ENCODE measurements at regions not wholly inside any gene's neighbourhood (a gene's known extent, or its start where the extent isn't known, plus 50 kb on each side); places are given as distances from the start of the nearest gene placed in this dataset.

DNA sequence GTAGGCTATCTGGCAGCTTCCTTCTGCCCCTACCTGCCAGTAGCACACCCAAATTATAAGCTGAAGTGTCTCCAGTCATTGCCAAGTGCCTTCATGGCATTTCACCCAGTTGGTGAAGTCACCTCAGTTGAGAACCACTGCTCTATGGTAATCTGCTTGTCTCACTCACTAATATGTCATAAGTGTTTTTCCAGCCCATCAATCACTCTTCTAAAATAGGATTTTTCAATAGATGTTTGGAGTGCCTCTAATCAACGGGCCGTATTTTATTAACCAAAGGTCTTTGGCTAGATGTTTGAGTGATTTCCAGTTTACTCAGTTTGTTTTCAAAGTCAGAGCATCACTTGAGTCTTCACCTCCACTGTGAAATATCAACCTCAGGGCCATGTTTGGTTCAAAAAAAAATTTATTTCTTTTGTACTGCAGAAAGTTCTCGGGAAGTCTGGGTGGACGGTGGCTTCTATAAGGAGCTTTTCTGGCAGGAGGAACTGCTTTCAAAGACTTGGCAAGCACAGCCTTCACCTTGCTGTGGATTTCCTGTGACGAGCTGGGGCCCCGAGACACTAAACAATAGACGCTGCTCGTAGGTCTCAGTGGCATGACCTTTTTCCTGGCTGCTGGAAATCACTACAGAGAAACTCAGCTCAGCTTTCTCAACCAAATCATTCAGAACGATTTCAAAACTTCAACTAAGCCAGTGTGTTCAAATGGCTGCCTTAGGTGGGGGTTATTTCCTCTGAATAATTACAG lies 95.2 kb upstream of the FOXF1 start:
- H3K4me3 ChIP-seq (ENCODE audit: low read length) = no peak overlapping the region
- no peaks in the 10 kb centered on the region for H4K20me1 ChIP-seq (ENCODE audit: low read length)
- no peak overlapping the region for H2AFZ ChIP-seq (ENCODE audit: low read length)
- TF ChIP-seq, protein P1, sequence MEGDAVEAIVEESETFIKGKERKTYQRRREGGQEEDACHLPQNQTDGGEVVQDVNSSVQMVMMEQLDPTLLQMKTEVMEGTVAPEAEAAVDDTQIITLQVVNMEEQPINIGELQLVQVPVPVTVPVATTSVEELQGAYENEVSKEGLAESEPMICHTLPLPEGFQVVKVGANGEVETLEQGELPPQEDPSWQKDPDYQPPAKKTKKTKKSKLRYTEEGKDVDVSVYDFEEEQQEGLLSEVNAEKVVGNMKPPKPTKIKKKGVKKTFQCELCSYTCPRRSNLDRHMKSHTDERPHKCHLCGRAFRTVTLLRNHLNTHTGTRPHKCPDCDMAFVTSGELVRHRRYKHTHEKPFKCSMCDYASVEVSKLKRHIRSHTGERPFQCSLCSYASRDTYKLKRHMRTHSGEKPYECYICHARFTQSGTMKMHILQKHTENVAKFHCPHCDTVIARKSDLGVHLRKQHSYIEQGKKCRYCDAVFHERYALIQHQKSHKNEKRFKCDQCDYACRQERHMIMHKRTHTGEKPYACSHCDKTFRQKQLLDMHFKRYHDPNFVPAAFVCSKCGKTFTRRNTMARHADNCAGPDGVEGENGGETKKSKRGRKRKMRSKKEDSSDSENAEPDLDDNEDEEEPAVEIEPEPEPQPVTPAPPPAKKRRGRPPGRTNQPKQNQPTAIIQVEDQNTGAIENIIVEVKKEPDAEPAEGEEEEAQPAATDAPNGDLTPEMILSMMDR (conservative IDR thresholded peaks at IDR 0.05; ENCODE audit: low read depth, low read length) = no peak
- H3K9me3 ChIP-seq (ENCODE audit: low read length) = no peaks in the 10 kb centered on the region
- no peak for DNase-seq
- H3K4me2 ChIP-seq (ENCODE audit: low read length) = no peak overlapping the region
- H3K79me2 ChIP-seq (ENCODE audit: low read length) = no peaks in the 10 kb centered on the region
- no peaks in the 10 kb centered on the region for H3K9me2 ChIP-seq (replicated peaks; ENCODE audit: low read length)
- no peaks in the 10 kb centered on the region for H3K36me3 ChIP-seq (ENCODE audit: low read depth, low read length)
- no peaks in the 10 kb centered on the region for H3K4me1 ChIP-seq (ENCODE audit: insufficient read depth, low read length)
- no peak overlapping the region for H3K9ac ChIP-seq (ENCODE audit: low read length)
- POLR2A ChIA-PET (ENCODE audit: unreplicated experiment) = no interaction called here
- CTCF ChIA-PET = no interaction called here
- ATAC-seq = no peak
- no TSS peak for BruUV-seq (replicated peaks)
- H3K27ac ChIP-seq (ENCODE audit: low read length) = no peak overlapping the region
- peaks cover 40% of the 10 kb centered on the region; the same call in 1 of the 2 replicates for H3K27me3 ChIP-seq (ENCODE audit: low read length)
- intact Hi-C loops (cut with micrococcal nuclease) = no loop called here
- H3F3A ChIP-seq (ENCODE audit: low read length, unreplicated experiment) = no peaks in the 10 kb centered on the region

DNA sequence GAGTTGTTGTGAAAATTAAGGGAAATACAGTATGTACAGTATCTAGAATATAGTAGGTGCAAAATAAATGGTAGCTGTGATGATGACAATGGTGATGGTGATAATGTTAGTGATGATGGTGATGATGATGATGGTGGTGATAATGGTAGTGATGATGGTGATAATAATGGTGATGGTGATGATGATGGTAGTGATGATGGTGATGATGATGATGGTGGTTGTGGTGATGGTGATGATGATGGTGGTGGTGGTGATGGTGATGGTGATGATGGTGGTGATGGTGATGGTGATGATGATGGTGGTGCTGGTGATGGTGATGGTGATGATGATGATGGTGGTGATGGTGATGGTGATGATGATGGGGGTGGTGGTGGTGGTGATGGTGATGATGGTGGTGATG lies 91.3 kb upstream of the FOXF1 start:
- no peaks in the 10 kb centered on the region for H3K4me1 ChIP-seq (ENCODE audit: insufficient read depth, low read length)
- intact Hi-C loops (cut with micrococcal nuclease) = no loop called here
- H4K20me1 ChIP-seq (ENCODE audit: low read length) = no peaks in the 10 kb centered on the region
- H3F3A ChIP-seq (ENCODE audit: low read length, unreplicated experiment) = no peaks in the 10 kb centered on the region
- no peaks in the 10 kb centered on the region for H3K9me3 ChIP-seq (ENCODE audit: low read length)
- peaks cover 22% of the 10 kb centered on the region; the same call in 1 of the 2 replicates for H3K27me3 ChIP-seq (ENCODE audit: low read length)
- H3K79me2 ChIP-seq (ENCODE audit: low read length) = no peaks in the 10 kb centered on the region
- BruUV-seq (replicated peaks) = no TSS peak
- CTCF ChIA-PET = no interaction called here
- DNase-seq (no peak), ATAC-seq (no peak)
- no peak overlapping the region for H3K4me2 ChIP-seq (ENCODE audit: low read length)
- no peaks in the 10 kb centered on the region for H3K9me2 ChIP-seq (replicated peaks; ENCODE audit: low read length)
- no peak overlapping the region for H3K9ac ChIP-seq (ENCODE audit: low read length)
- no peak overlapping the region for H2AFZ ChIP-seq (ENCODE audit: low read length)
- no peaks in the 10 kb centered on the region for H3K36me3 ChIP-seq (ENCODE audit: low read depth, low read length)
- POLR2A ChIA-PET (ENCODE audit: unreplicated experiment) = no interaction called here
- H3K27ac ChIP-seq (ENCODE audit: low read length) = no peak overlapping the region
- TF ChIP-seq EZH2 (IDR thresholded peaks at IDR 0.05; ENCODE audit: low read length, unreplicated experiment) = no peak
- TF ChIP-seq, protein P1 (conservative IDR thresholded peaks at IDR 0.05; ENCODE audit: low read depth, low read length) = no peak
- TF ChIP-seq EZH2phosphoT487 (IDR thresholded peaks at IDR 0.05; ENCODE audit: borderline replicate concordance, low read length) = no peak
- no peak overlapping the region for H3K4me3 ChIP-seq (ENCODE audit: low read length)

DNA sequence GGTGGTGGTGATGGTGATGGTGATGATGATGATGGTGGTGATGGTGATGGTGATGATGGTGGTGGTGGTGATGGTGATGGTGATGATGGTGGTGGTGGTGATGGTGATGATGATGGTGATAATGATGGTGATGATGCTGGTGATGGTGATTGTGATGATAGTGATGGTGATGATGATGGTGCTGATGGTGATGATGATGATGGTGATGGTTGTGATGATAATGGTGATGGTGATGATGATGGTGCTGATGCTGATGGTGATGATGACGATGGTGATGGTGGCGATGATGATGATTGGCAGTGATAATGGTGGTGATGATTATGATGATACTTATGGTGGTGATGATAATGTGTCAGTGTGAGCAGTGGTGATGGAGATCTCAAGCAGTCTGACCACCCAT lies 90.8 kb upstream of the FOXF1 start:
- H3K9ac ChIP-seq (ENCODE audit: low read length) = no peak overlapping the region
- H4K20me1 ChIP-seq (ENCODE audit: low read length) = no peaks in the 10 kb centered on the region
- ChIA-PET POLR2A (ENCODE audit: unreplicated experiment) (no interaction called here), CTCF (no interaction called here)
- H2AFZ ChIP-seq (ENCODE audit: low read length) = no peak overlapping the region
- no peaks in the 10 kb centered on the region for H3F3A ChIP-seq (ENCODE audit: low read length, unreplicated experiment)
- no peak overlapping the region for H3K4me3 ChIP-seq (ENCODE audit: low read length)
- no peaks in the 10 kb centered on the region for H3K9me2 ChIP-seq (replicated peaks; ENCODE audit: low read length)
- no TSS peak for BruUV-seq (replicated peaks)
- H3K79me2 ChIP-seq (ENCODE audit: low read length) = no peaks in the 10 kb centered on the region
- intact Hi-C loops (cut with micrococcal nuclease) = no loop called here
- H3K36me3 ChIP-seq (ENCODE audit: low read depth, low read length) = no peaks in the 10 kb centered on the region
- DNase-seq (no peak), ATAC-seq (no peak)
- no peak overlapping the region for H3K4me2 ChIP-seq (ENCODE audit: low read length)
- H3K9me3 ChIP-seq (ENCODE audit: low read length) = no peaks in the 10 kb centered on the region
- H3K27ac ChIP-seq (ENCODE audit: low read length) = no peak overlapping the region
- H3K27me3 ChIP-seq (ENCODE audit: low read length) = peaks cover 27% of the 10 kb centered on the region; the same call in 1 of the 2 replicates
- TF ChIP-seq, protein P1 (conservative IDR thresholded peaks at IDR 0.05; ENCODE audit: low read depth, low read length) = no peak
- TF ChIP-seq EZH2 (IDR thresholded peaks at IDR 0.05; ENCODE audit: low read length, unreplicated experiment) = no peak
- no peak for TF ChIP-seq EZH2phosphoT487 (IDR thresholded peaks at IDR 0.05; ENCODE audit: borderline replicate concordance, low read length)
- H3K4me1 ChIP-seq (ENCODE audit: insufficient read depth, low read length) = no peaks in the 10 kb centered on the region

All from PC-3 (cell line).